A673 (cell line): ENCODE measurements at regions not wholly inside any gene's neighbourhood (a gene's known extent, or its start where the extent isn't known, plus 50 kb on each side); places are given as distances from the start of the nearest gene placed in this dataset.

ENCODE experiments used
- BruUV-seq: library from RNA; stranded (reverse); fragments of 400-500 nt; replicated peaks from 2 replicates; lab custom pipeline; 2021; lab: Mats Ljungman, UMichigan
- CTCF ChIA-PET: fragments of 300-600 bp; sonication (Branson Sonifier 250); formaldehyde crosslinking; loops from one replicate; lab custom pipeline; 2022; ENCODE audit warnings: antibody characterized with exemption; lab: Charles Lee
- POLR2A ChIA-PET: fragments of 300-600 bp; sonication (Branson Sonifier 250); formaldehyde crosslinking; loops from one replicate; lab custom pipeline; 2022; ENCODE audit warnings: antibody characterized with exemption; ENCODE audit not compliant: low non-redundant PET; lab: Charles Lee
- DNase-seq: peaks from one replicate; pipeline ENCODE4 v3.0.0-alpha.2; 2015; ENCODE audit warnings: low spot score
- H3K27ac ChIP-seq: fragments of 200-600 bp; sonication (generic); 2 replicates; pipeline ENCODE4 v1.5.1; 2016; ENCODE audit warnings: mixed run types, low read depth, mild to moderate bottlenecking, mixed read lengths, antibody characterized with exemption, low read length; ENCODE audit not compliant: poor library complexity, severe bottlenecking
- H3K27me3 ChIP-seq: fragments of 200-600 bp; sonication (generic); replicated peaks from 2 replicates; pipeline ENCODE4 v1.6.1; 2017; ENCODE audit warnings: mixed run types, low read depth, mild to moderate bottlenecking, mixed read lengths, antibody characterized with exemption, low read length; ENCODE audit not compliant: insufficient read depth, poor library complexity
- H3K36me3 ChIP-seq: fragments of 200-600 bp; sonication (generic); 2 replicates; pipeline ENCODE4 v1.6.1; 2016; ENCODE audit warnings: mixed run types, mild to moderate bottlenecking, mixed read lengths, antibody characterized with exemption, low read length; ENCODE audit not compliant: insufficient read depth, poor library complexity, severe bottlenecking
- H3K4me1 ChIP-seq: fragments of 200-600 bp; sonication (generic); 2 replicates; pipeline ENCODE4 v1.6.1; 2017; ENCODE audit warnings: mixed run types, mild to moderate bottlenecking, mixed read lengths, antibody characterized with exemption, low read length; ENCODE audit not compliant: insufficient read depth, poor library complexity, severe bottlenecking
- H3K4me3 ChIP-seq: fragments of 200-600 bp; sonication (generic); 2 replicates; pipeline ENCODE4 v1.5.1; 2016; ENCODE audit warnings: low read depth, mixed run types, mild to moderate bottlenecking, mixed read lengths, low read length; ENCODE audit not compliant: poor library complexity, severe bottlenecking
- H3K9me3 ChIP-seq: fragments of 200-600 bp; sonication (generic); 2 replicates; pipeline ENCODE4 v1.6.1; 2016; ENCODE audit warnings: mixed run types, low read depth, mild to moderate bottlenecking, mixed read lengths, antibody characterized with exemption, low read length; ENCODE audit not compliant: poor library complexity, severe bottlenecking
- EZH2 ChIP-seq: fragments of 200-600 bp; sonication (generic); IDR thresholded peaks from 2 replicates; pipeline ENCODE4 v1.6.1; 2017; ENCODE audit warnings: borderline replicate concordance, low read depth, mild to moderate bottlenecking, mixed read lengths, antibody characterized with exemption, low read length; ENCODE audit not compliant: poor library complexity, severe bottlenecking
- intact Hi-C: fragments of 100-400 bp; cut with micrococcal nuclease; formaldehyde crosslinking; loops from one replicate; pipeline ENCODE4 v1.10.0; 2022; ENCODE audit not compliant: unreplicated experiment
- TF ChIP-seq, protein P1 (sequence below): fragments of 300-800, 200-600 bp; sonication (generic); conservative IDR thresholded peaks from 2 replicates; pipeline ENCODE4 v1.5.1; 2017; ENCODE audit warnings: low read depth, mild to moderate bottlenecking, antibody characterized with exemption, low read length, moderate library complexity, mixed read lengths

DNA sequence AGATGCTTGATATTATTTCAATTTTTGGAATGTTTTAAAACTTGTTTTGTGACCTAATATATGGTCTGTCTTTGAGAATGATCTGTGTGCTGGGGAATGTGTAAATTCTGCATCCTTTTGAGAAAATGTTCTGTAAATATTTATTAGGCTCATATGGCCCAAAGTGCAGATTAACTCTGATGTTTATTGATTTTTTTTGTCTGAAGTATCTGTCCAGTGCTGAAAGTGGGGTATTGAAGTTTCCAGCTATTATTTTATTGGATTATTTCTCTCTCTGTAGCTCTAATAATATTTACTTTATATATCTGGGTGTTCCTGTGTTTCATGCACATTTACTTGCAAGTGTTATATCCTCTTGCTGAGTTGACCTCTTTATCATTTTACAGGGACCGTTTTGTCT, 1397.2 kb downstream of the PLA2G4A start:
- no TSS peak for BruUV-seq
- ChIA-PET CTCF (no interaction called here), POLR2A (no interaction called here)
- Histone ChIP-seq H3K4me3 (no peak overlapping the region), H3K36me3 (no peaks in the 10 kb centered on the region), H3K27ac (no peak overlapping the region), H3K9me3 (peaks cover 9% of the 10 kb centered on the region), H3K4me1 (no peaks in the 10 kb centered on the region), H3K27me3 (no peaks in the 10 kb centered on the region)
- no peak for DNase-seq
- TF ChIP-seq, protein P1, sequence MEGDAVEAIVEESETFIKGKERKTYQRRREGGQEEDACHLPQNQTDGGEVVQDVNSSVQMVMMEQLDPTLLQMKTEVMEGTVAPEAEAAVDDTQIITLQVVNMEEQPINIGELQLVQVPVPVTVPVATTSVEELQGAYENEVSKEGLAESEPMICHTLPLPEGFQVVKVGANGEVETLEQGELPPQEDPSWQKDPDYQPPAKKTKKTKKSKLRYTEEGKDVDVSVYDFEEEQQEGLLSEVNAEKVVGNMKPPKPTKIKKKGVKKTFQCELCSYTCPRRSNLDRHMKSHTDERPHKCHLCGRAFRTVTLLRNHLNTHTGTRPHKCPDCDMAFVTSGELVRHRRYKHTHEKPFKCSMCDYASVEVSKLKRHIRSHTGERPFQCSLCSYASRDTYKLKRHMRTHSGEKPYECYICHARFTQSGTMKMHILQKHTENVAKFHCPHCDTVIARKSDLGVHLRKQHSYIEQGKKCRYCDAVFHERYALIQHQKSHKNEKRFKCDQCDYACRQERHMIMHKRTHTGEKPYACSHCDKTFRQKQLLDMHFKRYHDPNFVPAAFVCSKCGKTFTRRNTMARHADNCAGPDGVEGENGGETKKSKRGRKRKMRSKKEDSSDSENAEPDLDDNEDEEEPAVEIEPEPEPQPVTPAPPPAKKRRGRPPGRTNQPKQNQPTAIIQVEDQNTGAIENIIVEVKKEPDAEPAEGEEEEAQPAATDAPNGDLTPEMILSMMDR: no peak
- TF ChIP-seq EZH2: no peak
- intact Hi-C loops: no loop called here

DNA sequence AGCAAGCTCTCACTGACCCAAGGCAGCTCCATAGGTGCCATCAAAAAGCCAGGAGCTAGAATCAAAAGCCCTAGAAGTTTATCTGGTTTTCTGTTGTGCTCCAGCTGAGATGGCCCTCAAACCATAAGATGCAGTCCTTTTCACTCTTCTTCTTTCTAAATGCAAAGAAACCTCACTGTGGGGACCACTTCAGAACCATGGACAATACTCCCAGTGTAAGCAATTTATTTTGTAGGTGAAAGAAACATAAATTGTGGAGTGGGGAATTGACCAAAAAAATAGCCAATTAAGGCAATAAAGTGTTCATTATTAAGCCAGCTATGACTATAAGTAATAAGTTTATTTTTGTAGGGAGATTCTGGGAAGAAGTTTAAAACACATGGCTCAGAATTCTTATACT, 1399.9 kb downstream of the PLA2G4A start:
- no peak for DNase-seq
- CTCF ChIA-PET: no interaction called here
- H3K9me3 ChIP-seq: peaks cover 9% of the 10 kb centered on the region
- H3K4me3 ChIP-seq: no peak overlapping the region
- POLR2A ChIA-PET: no interaction called here
- no peaks in the 10 kb centered on the region for H3K36me3 ChIP-seq
- no peaks in the 10 kb centered on the region for H3K4me1 ChIP-seq
- TF ChIP-seq, protein P1: no peak
- no peak for TF ChIP-seq EZH2
- intact Hi-C loops: no loop called here
- H3K27me3 ChIP-seq: no peaks in the 10 kb centered on the region
- BruUV-seq: no TSS peak
- H3K27ac ChIP-seq: no peak overlapping the region

DNA sequence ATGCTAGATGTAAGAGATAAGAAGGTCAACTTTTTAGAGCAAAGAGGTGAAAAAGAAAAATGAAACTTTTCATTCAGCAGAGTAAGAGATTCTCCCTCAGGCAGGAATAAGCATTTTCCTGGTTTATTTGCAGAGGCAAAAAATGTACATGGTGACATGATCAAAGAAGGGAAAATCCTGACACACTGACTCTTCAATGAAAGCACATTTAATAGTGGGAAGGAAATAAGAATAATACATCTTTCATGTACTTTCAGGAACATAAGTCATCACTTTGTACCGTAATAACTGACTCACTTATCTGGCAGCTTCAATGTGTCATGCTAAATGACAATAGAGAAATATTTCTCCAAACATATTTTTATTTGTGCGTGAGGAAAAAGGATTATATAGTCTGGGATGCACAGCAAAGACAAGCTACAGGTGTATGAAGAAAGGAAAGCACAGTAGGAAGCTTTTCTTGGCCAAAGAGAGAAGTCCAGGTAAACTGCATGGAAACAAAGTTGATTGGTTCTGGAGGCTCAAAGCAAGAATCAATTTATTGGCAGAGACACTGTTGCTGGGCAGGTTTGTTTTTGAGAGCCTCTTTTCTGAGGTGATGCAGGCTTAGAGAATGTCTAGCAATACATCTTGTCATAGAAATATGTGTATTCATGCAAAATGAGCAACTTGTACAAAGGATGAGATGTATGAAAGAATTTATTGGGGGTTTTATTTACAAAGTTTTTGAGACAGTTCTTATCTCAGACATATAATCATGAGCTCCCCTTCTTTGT, 1409.0 kb downstream of the PLA2G4A start:
- no peak for DNase-seq
- Histone ChIP-seq H3K27me3 (no peaks in the 10 kb centered on the region), H3K4me3 (no peak overlapping the region), H3K4me1 (no peaks in the 10 kb centered on the region), H3K36me3 (no peaks in the 10 kb centered on the region), H3K27ac (no peak overlapping the region), H3K9me3 (no peaks in the 10 kb centered on the region)
- CTCF ChIA-PET: no interaction called here
- TF ChIP-seq EZH2: no peak
- TF ChIP-seq, protein P1: no peak
- POLR2A ChIA-PET: no interaction called here
- BruUV-seq: no TSS peak
- intact Hi-C loops: no loop called here
